KMS-11 (cell line): ENCODE measurements at regions not wholly inside any gene's neighbourhood (a gene's known extent, or its start where the extent isn't known, plus 50 kb on each side); places are given as distances from the start of the nearest gene placed in this dataset.
A peak's percentile ranks its signal among the peaks of the same experiment; 100 is the strongest.

Source experiments
- H2AFZ ChIP-seq: fragments of 200-600 bp; sonication (generic); 2 replicates; pipeline ENCODE4 v1.6.1; 2016; ENCODE audit warnings: antibody characterized with exemption, mixed run types, low read depth
- H3K27ac ChIP-seq: fragments of 200-600 bp; sonication (generic); 2 replicates; pipeline ENCODE4 v1.6.1; 2016; ENCODE audit warnings: mild to moderate bottlenecking, mixed run types
- H3K27me3 ChIP-seq: fragments of 200-600 bp; sonication (generic); 2 replicates; pipeline ENCODE4 v1.6.1; 2017; ENCODE audit warnings: mild to moderate bottlenecking, low read depth, mixed run types, moderate library complexity; ENCODE audit not compliant: insufficient read depth
- H3K36me3 ChIP-seq: fragments of 200-600 bp; sonication (generic); 2 replicates; pipeline ENCODE4 v1.6.1; 2017; ENCODE audit warnings: mild to moderate bottlenecking, mixed run types; ENCODE audit not compliant: insufficient read depth
- H3K4me1 ChIP-seq: fragments of 200-600 bp; sonication (generic); 2 replicates; pipeline ENCODE4 v1.6.1; 2016; ENCODE audit warnings: mild to moderate bottlenecking, low read depth, mixed run types; ENCODE audit not compliant: poor library complexity, severe bottlenecking
- H3K4me2 ChIP-seq: fragments of 200-600 bp; sonication (generic); 2 replicates; pipeline ENCODE4 v1.7.0; 2016; ENCODE audit warnings: mild to moderate bottlenecking, mixed run types
- H3K4me3 ChIP-seq: fragments of 200-600 bp; sonication (generic); IDR thresholded peaks from 2 replicates; pipeline ENCODE4 v1.6.1; 2017; ENCODE audit warnings: low read depth, low read length, mixed read lengths; ENCODE audit not compliant: insufficient read depth
- H3K79me2 ChIP-seq: fragments of 200-600 bp; sonication (generic); 2 replicates; pipeline ENCODE4 v1.6.1; 2016; ENCODE audit warnings: low read depth, mixed run types; ENCODE audit not compliant: insufficient read depth
- H3K9ac ChIP-seq: fragments of 200-600 bp; sonication (generic); 2 replicates; pipeline ENCODE4 v1.6.1; 2016; ENCODE audit warnings: mild to moderate bottlenecking, mixed run types
- H4K20me1 ChIP-seq: fragments of 200-600 bp; sonication (generic); 2 replicates; pipeline ENCODE4 v1.6.1; 2016; ENCODE audit warnings: mild to moderate bottlenecking, mixed run types; ENCODE audit not compliant: insufficient read depth
- CTCF ChIP-seq: fragments of 200-600 bp; sonication (generic); conservative IDR thresholded peaks from 2 replicates; pipeline ENCODE4 v1.6.1; 2017; ENCODE audit warnings: low read depth, mild to moderate bottlenecking, antibody characterized with exemption, low read length, moderate library complexity, mixed read lengths

GRCh38 chr4:19074036-19074435, 1052.5 kb upstream of the LCORL start:
- Histone ChIP-seq H3K9ac (no peak overlapping the region), H3K27me3 (no peaks in the 10 kb centered on the region), H3K4me2 (no peak overlapping the region), H3K4me1 (no peaks in the 10 kb centered on the region), H3K4me3 (no peak overlapping the region), H3K79me2 (no peaks in the 10 kb centered on the region), H3K36me3 (no peaks in the 10 kb centered on the region), H4K20me1 (no peaks in the 10 kb centered on the region), H3K27ac (no peak overlapping the region), H2AFZ (no peak overlapping the region)
- no peak for TF ChIP-seq CTCF

GRCh38 chr4:19063662-19064061, 1042.1 kb upstream of the LCORL start:
- no peak overlapping the region for H2AFZ ChIP-seq
- TF ChIP-seq CTCF: no peak
- no peak overlapping the region for H3K4me3 ChIP-seq
- H3K36me3 ChIP-seq: no peaks in the 10 kb centered on the region
- no peaks in the 10 kb centered on the region for H3K79me2 ChIP-seq
- peak overlapping the region; percentile 66 for H3K4me2 ChIP-seq
- no peaks in the 10 kb centered on the region for H3K27me3 ChIP-seq
- H4K20me1 ChIP-seq: no peaks in the 10 kb centered on the region
- peaks cover 29% of the 10 kb centered on the region for H3K4me1 ChIP-seq
- peak overlapping the region; percentile 72 for H3K27ac ChIP-seq
- H3K9ac ChIP-seq: no peak overlapping the region

- Histone ChIP-seq H3K4me3 (no peak overlapping the region), H3K27ac (no peak overlapping the region), H3K4me1 (no peaks in the 10 kb centered on the region), H3K4me2 (no peak overlapping the region), H4K20me1 (no peaks in the 10 kb centered on the region), H3K9ac (no peak overlapping the region), H3K27me3 (no peaks in the 10 kb centered on the region), H2AFZ (no peak overlapping the region), H3K36me3 (no peaks in the 10 kb centered on the region), H3K79me2 (no peaks in the 10 kb centered on the region)
- no peak for TF ChIP-seq CTCF
These were observed 1033.4 kb upstream of the LCORL start for GRCh38 chr4:19054916-19055315.

GRCh38 chr4:19051831-19052230, 1030.3 kb upstream of the LCORL start:
- Histone ChIP-seq H3K36me3 (no peaks in the 10 kb centered on the region), H3K4me3 (no peak overlapping the region), H2AFZ (no peak overlapping the region), H3K79me2 (no peaks in the 10 kb centered on the region), H3K27ac (no peak overlapping the region), H4K20me1 (no peaks in the 10 kb centered on the region), H3K4me1 (no peaks in the 10 kb centered on the region), H3K9ac (no peak overlapping the region), H3K27me3 (no peaks in the 10 kb centered on the region), H3K4me2 (no peak overlapping the region)
- TF ChIP-seq CTCF: no peak
